Activated T-cell treated with anti-CD3 and anti-CD28 coated beads, Interleukin-2, amount 50 U/mL, for 4 hours (primary cell): ENCODE measurements at regions not wholly inside any gene's neighbourhood (a gene's known extent, or its start where the extent isn't known, plus 50 kb on each side); places are given as distances from the start of the nearest gene placed in this dataset.

Experiments used
- ATAC-seq, 2 donors: fragments of 200-7000 bp; cut with Tn5 transposase; one replicate each; pipeline ENCODE4 v1.10.0; 2021
- DNase-seq: peaks from one replicate; pipeline ENCODE4 v3.0.0-alpha.2; 2020
- H3K27me3 Mint-ChIP-seq: one replicate; pipeline ENCODE4 v1.8.0; 2021; ENCODE audit warnings: low read depth, mixed read lengths
- H3K36me3 Mint-ChIP-seq: one replicate; pipeline ENCODE4 v1.8.0; 2022; ENCODE audit warnings: mixed read lengths; ENCODE audit not compliant: insufficient read depth
- H3K4me1 Mint-ChIP-seq: one replicate; pipeline ENCODE4 v1.8.0; 2021; ENCODE audit warnings: low read depth, mixed read lengths
- H3K4me3 Mint-ChIP-seq: one replicate; pipeline ENCODE4 v1.8.0; 2021; ENCODE audit warnings: mild to moderate bottlenecking, moderate library complexity, mixed read lengths
- H3K9me3 Mint-ChIP-seq: one replicate; pipeline ENCODE4 v1.8.0; 2021; ENCODE audit warnings: mixed read lengths

DNA sequence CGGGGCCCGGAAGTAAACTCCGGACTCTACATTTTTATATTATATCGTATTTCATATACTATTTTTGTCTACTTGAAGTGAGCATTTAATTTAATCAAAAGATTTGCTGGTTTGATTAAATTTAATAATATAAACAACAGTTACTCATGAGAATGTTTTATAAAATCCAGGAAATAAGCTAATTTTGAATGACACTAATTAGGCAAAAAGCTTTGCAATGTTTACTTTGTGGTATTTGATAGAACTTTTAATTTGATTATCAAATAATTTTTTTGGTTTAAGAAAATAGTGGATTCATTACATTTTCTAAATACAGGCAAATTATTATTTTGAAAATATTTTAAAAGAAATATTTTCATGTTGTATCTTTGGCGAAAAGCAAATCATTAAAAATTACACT lies 900.4 kb upstream of the CDH2 start:
- Mint-ChIP-seq H3K4me3 (no peak overlapping the region), H3K4me1 (no peaks in the 10 kb centered on the region), H3K36me3 (no peaks in the 10 kb centered on the region), H3K9me3 (peaks cover 6% of the 10 kb centered on the region), H3K27me3 (no peaks in the 10 kb centered on the region)
- DNase-seq, result no peak
- no peak for ATAC-seq

DNA sequence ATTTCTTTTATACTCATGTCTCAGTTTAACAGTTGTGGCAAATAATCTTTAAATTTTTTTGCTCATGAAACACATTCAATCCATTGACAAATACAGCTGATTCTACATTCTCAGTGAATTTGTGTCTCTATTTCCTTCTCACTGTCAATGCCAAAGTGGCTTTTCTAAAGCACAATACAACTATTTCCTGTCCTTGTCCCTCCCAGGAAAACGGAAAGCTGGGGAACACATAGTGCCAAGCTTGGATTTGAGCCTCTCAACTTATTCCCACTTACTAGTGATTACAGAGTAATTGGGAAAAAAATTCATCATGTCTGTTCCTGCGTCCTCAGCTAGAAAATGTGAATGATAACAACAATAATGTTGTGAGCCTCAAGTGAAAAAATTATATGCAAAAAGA lies 899.7 kb upstream of the CDH2 start:
- Mint-ChIP-seq H3K27me3 (no peaks in the 10 kb centered on the region), H3K4me3 (no peak overlapping the region), H3K4me1 (no peaks in the 10 kb centered on the region), H3K36me3 (no peaks in the 10 kb centered on the region), H3K9me3 (peaks cover 7% of the 10 kb centered on the region)
- ATAC-seq (no peak), DNase-seq (no peak)

GRCh38 chr18:29074147-29074546 lies 897.2 kb upstream of the CDH2 start:
- no peaks in the 10 kb centered on the region for H3K4me1 Mint-ChIP-seq
- no peak overlapping the region for H3K4me3 Mint-ChIP-seq
- H3K27me3 Mint-ChIP-seq, result no peaks in the 10 kb centered on the region
- DNase-seq, result no peak
- peaks cover 13% of the 10 kb centered on the region for H3K9me3 Mint-ChIP-seq
- no peaks in the 10 kb centered on the region for H3K36me3 Mint-ChIP-seq
- no peak for ATAC-seq

DNA sequence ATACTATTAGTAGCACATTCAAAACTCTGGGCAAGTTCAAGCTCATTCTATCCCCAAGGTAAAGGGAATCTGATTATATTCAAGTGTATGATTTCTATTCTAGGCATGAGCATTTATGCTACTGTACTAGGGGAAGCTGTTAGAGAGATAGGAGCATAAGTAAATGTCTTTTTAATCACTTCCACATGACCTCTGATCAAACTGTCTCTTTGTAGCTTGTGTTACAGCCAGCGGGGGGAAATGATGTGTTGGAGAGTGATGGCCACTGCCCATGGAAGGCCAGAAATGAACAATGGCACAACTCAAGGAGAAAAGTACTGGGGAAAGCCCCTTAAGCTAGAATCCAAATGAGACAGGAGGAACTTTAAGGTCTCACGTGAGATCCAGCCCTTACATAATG lies 894.9 kb upstream of the CDH2 start:
- DNase-seq, result no peak
- H3K27me3 Mint-ChIP-seq, result no peaks in the 10 kb centered on the region
- no peak for ATAC-seq
- no peak overlapping the region for H3K4me3 Mint-ChIP-seq
- no peaks in the 10 kb centered on the region for H3K36me3 Mint-ChIP-seq
- H3K9me3 Mint-ChIP-seq, result peaks cover 17% of the 10 kb centered on the region
- no peaks in the 10 kb centered on the region for H3K4me1 Mint-ChIP-seq

GRCh38 chr18:29063346-29063745 lies 886.4 kb upstream of the CDH2 start:
- ATAC-seq (no peak), DNase-seq (no peak)
- Mint-ChIP-seq H3K9me3 (peaks cover 21% of the 10 kb centered on the region), H3K4me3 (no peak overlapping the region), H3K27me3 (no peaks in the 10 kb centered on the region), H3K36me3 (no peaks in the 10 kb centered on the region), H3K4me1 (no peaks in the 10 kb centered on the region)

DNA sequence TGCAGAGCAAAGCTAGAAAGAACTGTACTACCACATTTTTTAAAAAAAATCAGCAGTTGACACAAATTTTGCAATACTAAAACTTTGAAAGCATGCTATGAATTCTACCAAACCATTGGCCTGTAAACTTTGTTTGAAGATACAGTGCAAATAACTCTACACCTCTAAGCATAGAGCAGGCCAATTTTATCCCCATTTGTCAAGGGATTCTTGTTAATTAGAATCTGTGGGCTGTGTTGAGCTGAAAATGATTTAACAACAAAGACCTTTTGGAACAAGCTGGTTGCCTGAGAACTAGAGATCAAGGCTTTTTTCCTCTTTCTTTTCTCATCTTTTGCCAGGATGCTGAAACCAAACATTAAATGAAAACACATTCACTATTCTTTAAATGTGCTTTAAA lies 886.0 kb upstream of the CDH2 start:
- no peak for ATAC-seq
- Mint-ChIP-seq H3K9me3 (peaks cover 21% of the 10 kb centered on the region), H3K4me1 (no peaks in the 10 kb centered on the region), H3K36me3 (no peaks in the 10 kb centered on the region), H3K27me3 (no peaks in the 10 kb centered on the region), H3K4me3 (no peak overlapping the region)
- no peak for DNase-seq

- H3K9me3 Mint-ChIP-seq, result peaks cover 10% of the 10 kb centered on the region
- H3K4me3 Mint-ChIP-seq, result no peak overlapping the region
- DNase-seq, result no peak
- H3K4me1 Mint-ChIP-seq, result no peaks in the 10 kb centered on the region
- no peak for ATAC-seq
- H3K27me3 Mint-ChIP-seq, result no peaks in the 10 kb centered on the region
- peaks cover 2% of the 10 kb centered on the region for H3K36me3 Mint-ChIP-seq
Measured at GRCh38 chr18:29060349-29060748, 883.4 kb upstream of the CDH2 start.

GRCh38 chr18:29057703-29058102 lies 880.8 kb upstream of the CDH2 start:
- DNase-seq (no peak), ATAC-seq (no peak)
- H3K9me3 Mint-ChIP-seq, result peaks cover 21% of the 10 kb centered on the region
- H3K4me3 Mint-ChIP-seq, result no peak overlapping the region
- no peaks in the 10 kb centered on the region for H3K4me1 Mint-ChIP-seq
- peaks cover 2% of the 10 kb centered on the region for H3K36me3 Mint-ChIP-seq
- H3K27me3 Mint-ChIP-seq, result no peaks in the 10 kb centered on the region

DNA sequence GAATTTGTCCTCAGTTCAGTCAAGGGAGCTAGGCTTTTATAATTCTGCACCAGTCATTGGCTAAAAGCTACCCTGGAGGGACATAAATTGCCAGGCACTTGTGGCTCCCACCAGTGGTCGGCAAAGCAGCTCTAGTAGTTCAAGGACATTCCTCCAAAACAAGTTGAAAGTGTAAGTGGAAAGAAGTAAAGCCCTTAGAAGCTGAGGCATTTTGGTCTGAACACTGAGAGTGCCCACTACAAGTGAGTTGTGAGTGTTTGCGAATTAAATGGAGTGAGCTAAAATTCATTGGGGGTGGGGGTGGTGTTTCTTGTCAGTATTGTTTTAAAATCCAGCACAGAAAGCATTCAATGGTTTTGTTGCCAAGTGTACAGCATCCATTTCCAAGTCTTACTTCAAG lies 879.9 kb upstream of the CDH2 start:
- no peaks in the 10 kb centered on the region for H3K4me1 Mint-ChIP-seq
- no peaks in the 10 kb centered on the region for H3K27me3 Mint-ChIP-seq
- DNase-seq, result no peak
- H3K4me3 Mint-ChIP-seq, result no peak overlapping the region
- H3K9me3 Mint-ChIP-seq, result peaks cover 21% of the 10 kb centered on the region
- H3K36me3 Mint-ChIP-seq, result peaks cover 2% of the 10 kb centered on the region
- ATAC-seq, result no peak

DNA sequence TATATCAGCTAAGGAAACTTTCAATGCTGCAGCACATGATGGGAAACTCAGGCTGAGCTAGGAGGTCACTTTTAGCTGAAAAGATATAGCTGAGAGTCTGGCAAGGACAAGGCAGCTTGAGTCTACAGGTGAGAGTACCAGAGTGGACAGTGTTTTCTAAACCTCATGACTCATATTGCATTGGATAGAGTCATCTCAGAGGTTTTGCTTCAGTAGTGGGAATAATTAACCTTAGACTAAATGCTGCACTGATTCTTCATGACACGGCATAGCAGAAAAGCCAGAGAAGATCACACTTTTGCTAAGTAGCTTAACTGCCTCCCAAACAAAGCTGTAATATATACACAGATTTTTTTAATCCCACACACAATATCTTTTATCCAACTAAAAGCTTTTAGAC lies 865.0 kb upstream of the CDH2 start:
- no peak overlapping the region for H3K4me3 Mint-ChIP-seq
- H3K9me3 Mint-ChIP-seq, result peaks cover 5% of the 10 kb centered on the region
- no peaks in the 10 kb centered on the region for H3K27me3 Mint-ChIP-seq
- ATAC-seq (no peak), DNase-seq (no peak)
- H3K4me1 Mint-ChIP-seq, result no peaks in the 10 kb centered on the region
- no peaks in the 10 kb centered on the region for H3K36me3 Mint-ChIP-seq

GRCh38 chr18:29034113-29034856 lies 857.4 kb upstream of the CDH2 start:
- Mint-ChIP-seq H3K9me3 (peaks cover 10% of the 10 kb centered on the region), H3K4me3 (no peak overlapping the region), H3K27me3 (no peaks in the 10 kb centered on the region), H3K4me1 (no peaks in the 10 kb centered on the region), H3K36me3 (no peaks in the 10 kb centered on the region)
- ATAC-seq (no peak), DNase-seq (no peak)

DNA sequence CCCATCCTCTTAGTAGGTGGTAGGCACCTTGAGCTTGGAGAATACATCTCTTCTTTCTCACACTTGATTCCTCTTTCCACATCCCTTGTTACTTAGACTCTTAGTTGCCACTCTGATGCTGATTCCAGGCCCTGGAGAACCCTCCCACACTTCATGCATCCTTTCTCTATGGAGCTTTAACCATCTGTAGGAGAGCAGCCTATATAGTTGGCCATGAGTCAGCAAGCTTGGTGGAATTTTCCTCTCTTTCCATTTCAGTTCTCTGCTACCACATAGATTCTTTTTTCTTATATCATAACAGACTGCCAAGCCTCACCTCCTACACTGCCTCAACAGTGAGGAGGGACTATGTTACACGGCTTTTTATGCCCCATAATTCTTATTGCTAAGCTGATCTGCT lies 851.6 kb upstream of the CDH2 start:
- Mint-ChIP-seq H3K27me3 (no peaks in the 10 kb centered on the region), H3K36me3 (no peaks in the 10 kb centered on the region), H3K4me3 (no peak overlapping the region), H3K4me1 (no peaks in the 10 kb centered on the region), H3K9me3 (peaks cover 7% of the 10 kb centered on the region)
- no peak for ATAC-seq
- no peak for DNase-seq

- no peaks in the 10 kb centered on the region for H3K4me1 Mint-ChIP-seq
- H3K36me3 Mint-ChIP-seq, result no peaks in the 10 kb centered on the region
- H3K9me3 Mint-ChIP-seq, result peaks cover 12% of the 10 kb centered on the region
- DNase-seq, result no peak
- no peak for ATAC-seq
- H3K27me3 Mint-ChIP-seq, result no peaks in the 10 kb centered on the region
- no peak overlapping the region for H3K4me3 Mint-ChIP-seq
Measured at GRCh38 chr18:29018976-29019375, 842.0 kb upstream of the CDH2 start.

GRCh38 chr18:29012883-29013465 lies 836.0 kb upstream of the CDH2 start:
- no peak for DNase-seq
- Mint-ChIP-seq H3K4me3 (no peak overlapping the region), H3K36me3 (no peaks in the 10 kb centered on the region), H3K4me1 (no peaks in the 10 kb centered on the region), H3K9me3 (peaks cover 10% of the 10 kb centered on the region), H3K27me3 (no peaks in the 10 kb centered on the region)
- no peak for ATAC-seq

GRCh38 chr18:29012364-29012763 lies 835.4 kb upstream of the CDH2 start:
- ATAC-seq (no peak), DNase-seq (no peak)
- H3K36me3 Mint-ChIP-seq, result no peaks in the 10 kb centered on the region
- no peaks in the 10 kb centered on the region for H3K27me3 Mint-ChIP-seq
- H3K4me1 Mint-ChIP-seq, result no peaks in the 10 kb centered on the region
- no peak overlapping the region for H3K4me3 Mint-ChIP-seq
- H3K9me3 Mint-ChIP-seq, result peaks cover 13% of the 10 kb centered on the region
